Left cardiac atrium (tissue), 4 donors: ENCODE measurements at regions not wholly inside any gene's neighbourhood (a gene's known extent, or its start where the extent isn't known, plus 50 kb on each side); places are given as distances from the start of the nearest gene placed in this dataset.

Source experiments
- ATAC-seq, 2 donors: fragments of 200-7000 bp; cut with Tn5 transposase; one replicate each; pipeline ENCODE4 v1.9.1; 2020; ENCODE audit warnings: mild to moderate bottlenecking in 2 of 2, moderate library complexity in 2 of 2
- DNase-seq: peaks from one replicate; pipeline ENCODE4 v3.0.0-alpha.2; 2020
- intact Hi-C, 2 donors: fragments of 100-400 bp; cut with DNase I; formaldehyde crosslinking; loops; one replicate each; pipeline versions ENCODE4 v1.14.1 to v1.15.1; 2022 to 2023
- donor health status: DM: no; HTN: yes; CAD: no.
- donor health status: DM: no; HTN: yes; CAD: no; lungs with severe emphysema.
- donor health status: DM: yes; HTN: yes; CAD: no.
- donor health status: Dilated cardiomyopathy.

DNA sequence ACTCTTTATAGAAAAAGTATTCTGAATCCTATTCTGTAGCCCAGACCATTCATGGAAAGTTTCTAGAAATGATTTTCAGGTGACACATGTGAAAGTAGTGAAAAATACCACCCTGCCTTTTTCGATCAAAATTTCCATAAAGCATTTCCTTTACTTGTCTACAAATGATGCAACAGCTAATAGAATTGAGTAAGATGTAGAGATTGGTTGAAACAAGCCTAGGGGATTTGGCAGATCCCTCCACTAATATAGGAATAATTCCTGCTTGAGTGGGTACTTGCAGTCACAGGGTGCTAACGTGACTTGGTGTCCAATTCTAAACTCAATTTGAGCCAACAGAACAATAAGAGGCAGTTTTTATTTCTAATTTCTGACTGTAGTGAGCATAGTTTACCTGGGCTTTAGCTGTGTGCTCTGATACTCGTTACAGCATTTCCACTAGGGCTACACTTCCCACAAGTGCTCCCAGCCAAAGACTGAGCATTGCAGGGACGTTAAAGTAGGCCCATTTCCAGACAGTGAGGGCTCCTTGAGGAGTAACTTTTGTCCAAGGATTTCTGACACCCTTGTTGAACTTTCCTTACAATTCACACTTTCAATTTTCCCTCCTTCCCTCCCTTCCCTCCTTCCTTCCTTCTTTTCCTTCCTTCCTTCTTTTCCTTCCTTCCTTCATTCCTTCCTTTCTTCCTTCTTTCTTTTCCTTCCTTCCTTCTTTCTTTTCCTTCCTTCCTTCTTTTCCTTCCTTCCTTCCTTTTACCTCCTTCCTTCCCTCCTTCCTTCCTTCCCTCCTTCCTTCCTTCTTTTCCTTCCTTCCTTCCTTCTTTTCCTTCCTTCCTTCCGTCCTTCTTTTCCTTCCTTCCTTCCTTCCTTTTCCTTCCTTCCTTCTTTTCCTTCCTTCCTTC, 53.9 kb upstream of the TP63 start:
- intact Hi-C loops = no loop called here
- ATAC-seq = no peak
- DNase-seq = no peak

DNA sequence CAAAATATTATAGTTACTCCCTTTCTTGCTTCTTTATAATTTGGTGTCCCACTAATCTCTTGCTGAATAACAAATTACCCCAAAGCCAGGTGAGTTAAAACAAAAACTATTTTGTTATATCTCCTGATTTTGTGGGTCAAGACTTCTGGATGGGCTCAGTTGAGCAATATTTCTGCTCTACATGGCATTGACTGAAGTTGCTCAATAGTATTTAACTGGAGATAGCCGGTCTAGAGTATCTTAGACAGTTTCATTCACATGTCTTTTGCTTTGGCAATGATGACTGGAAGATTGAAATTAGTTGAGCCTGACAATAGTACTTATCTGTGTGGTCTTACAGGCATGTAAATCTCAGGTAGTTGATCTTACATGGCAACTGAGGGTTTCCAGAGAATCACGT, 51.0 kb upstream of the TP63 start:
- ATAC-seq = no peak
- DNase-seq = no peak
- intact Hi-C loops = no loop called here
